CD14-positive monocyte (primary cell): ENCODE measurements at regions not wholly inside any gene's neighbourhood (a gene's known extent, or its start where the extent isn't known, plus 50 kb on each side); places are given as distances from the start of the nearest gene placed in this dataset.

ENCODE experiments used
- DNase-seq, 3 donors: peaks; one replicate each; pipeline ENCODE4 v3.0.0-alpha.2; 2011 to 2022
- H2AFZ ChIP-seq: 2 replicates; pipeline ENCODE4 v1.6.0; 2012; ENCODE audit warnings: mild to moderate bottlenecking, low read depth, low read length, inconsistent platforms; ENCODE audit not compliant: insufficient read depth, poor library complexity, severe bottlenecking
- H3K27ac ChIP-seq, 2 donors: 1 replicate in 1 of 2; 2 replicates in 1 of 2; pipeline ENCODE4 v1.5.1; 2012 to 2013; ENCODE audit warnings: low read length in 2 of 2, control low read depth in 1 of 2, inconsistent platforms in 1 of 2, low read depth in 1 of 2, mild to moderate bottlenecking in 1 of 2
- H3K27me3 ChIP-seq, 2 donors: one replicate each; pipeline versions ENCODE4 v1.6.0 to v1.6.1; 2011 to 2013; ENCODE audit warnings: low read length in 2 of 2; ENCODE audit not compliant: control insufficient read depth in 2 of 2, insufficient read depth in 2 of 2
- H3K36me3 ChIP-seq, 2 donors: replicated peaks in 1 of 2; 1 replicate in 1 of 2; 2 replicates in 1 of 2; pipeline versions ENCODE4 v1.5.1 to v1.6.1; 2012 to 2013; ENCODE audit warnings: low read length in 2 of 2, control low read depth in 1 of 2, inconsistent platforms in 1 of 2, mild to moderate bottlenecking in 1 of 2; ENCODE audit not compliant: insufficient read depth in 2 of 2, control insufficient read depth in 1 of 2
- H3K4me1 ChIP-seq, 2 donors: 1 replicate in 1 of 2; 2 replicates in 1 of 2; pipeline versions ENCODE4 v1.5.1 to v1.6.1; 2012 to 2013; ENCODE audit warnings: low read length in 2 of 2, control low read depth in 1 of 2, inconsistent platforms in 1 of 2, mild to moderate bottlenecking in 1 of 2, moderate library complexity in 1 of 2; ENCODE audit not compliant: insufficient read depth in 2 of 2, control insufficient read depth in 1 of 2
- H3K4me2 ChIP-seq: replicated peaks from 2 replicates; pipeline ENCODE3; 2012; ENCODE audit warnings: low read length, moderate library complexity, mild to moderate bottlenecking; ENCODE audit not compliant: poor library complexity, severe bottlenecking; ENCODE audit errors: extremely low read depth
- H3K4me3 ChIP-seq, 3 experiments: fragments of 200-600 bp in 1 of 3; sonication (generic) in 1 of 3; replicated peaks in 1 of 3; 1 replicate in 2 of 3; 2 replicates in 1 of 3; pipeline ENCODE4 v1.5.1; 2011 to 2013; ENCODE audit warnings: low read length in 3 of 3, mild to moderate bottlenecking in 3 of 3, control low read depth in 2 of 3, low read depth in 2 of 3, inconsistent platforms in 1 of 3, moderate library complexity in 1 of 3
- H3K79me2 ChIP-seq: 2 replicates; pipeline ENCODE4 v1.6.0; 2012; ENCODE audit warnings: mild to moderate bottlenecking, control low read depth, inconsistent platforms, low read length, moderate library complexity; ENCODE audit not compliant: insufficient read depth
- H3K9ac ChIP-seq: 2 replicates; pipeline ENCODE4 v1.6.0; 2017; ENCODE audit warnings: low read length, mild to moderate bottlenecking; ENCODE audit not compliant: insufficient read depth, poor library complexity, severe bottlenecking
- H3K9me3 ChIP-seq, 2 donors: replicated peaks in 1 of 2; 1 replicate in 1 of 2; 2 replicates in 1 of 2; pipeline versions ENCODE4 v1.5.1 to v1.6.1; 2012 to 2013; ENCODE audit warnings: low read length in 2 of 2, control low read depth in 1 of 2; ENCODE audit not compliant: control insufficient read depth in 1 of 2, insufficient read depth in 1 of 2
- H4K20me1 ChIP-seq: 2 replicates; pipeline ENCODE4 v1.6.0; 2012; ENCODE audit warnings: mild to moderate bottlenecking, low read length, control low read depth, moderate library complexity; ENCODE audit not compliant: insufficient read depth
- H3K27ac Mint-ChIP-seq, 7 donors: one replicate each; pipeline ENCODE4 v1.8.0; 2020; ENCODE audit warnings: mild to moderate bottlenecking in 7 of 7, mixed read lengths in 7 of 7, moderate library complexity in 6 of 7, inconsistent platforms in 2 of 7
- H3K27me3 Mint-ChIP-seq, 3 donors: one replicate each; pipeline ENCODE4 v1.8.0; 2021 to 2022; ENCODE audit warnings: low read depth in 3 of 3, mild to moderate bottlenecking in 3 of 3, mixed read lengths in 3 of 3, moderate library complexity in 3 of 3, inconsistent platforms in 1 of 3
- H3K36me3 Mint-ChIP-seq, 2 donors: one replicate each; pipeline ENCODE4 v1.8.0; 2020; ENCODE audit warnings: mixed read lengths in 2 of 2, inconsistent platforms in 1 of 2, mild to moderate bottlenecking in 1 of 2
- H3K4me1 Mint-ChIP-seq: one replicate; pipeline ENCODE4 v1.8.0; 2020; ENCODE audit warnings: mild to moderate bottlenecking, mixed read lengths
- H3K4me3 Mint-ChIP-seq, 2 donors: one replicate each; pipeline ENCODE4 v1.8.0; 2020; ENCODE audit warnings: mild to moderate bottlenecking in 2 of 2, mixed read lengths in 2 of 2, moderate library complexity in 1 of 2
- H3K9me3 Mint-ChIP-seq, 7 donors: one replicate each; pipeline ENCODE4 v1.8.0; 2020 to 2022; ENCODE audit warnings: mixed read lengths in 7 of 7, mild to moderate bottlenecking in 6 of 7, moderate library complexity in 6 of 7, inconsistent platforms in 2 of 7
- WGBS: methylation state at CpG from one replicate; pipeline ENCODE4 v1.1.5; 2013; ENCODE audit warnings: missing lambda C conversion rate; ENCODE audit not compliant: insufficient coverage; 5-methylcytosine and 5-hydroxymethylcytosine counted together
- intact Hi-C, 2 donors: fragments of 100-400 bp; cut with micrococcal nuclease; formaldehyde crosslinking; loops; one replicate each; pipeline versions ENCODE4 v1.15.0 to v1.15.1; 2023
- TF ChIP-seq, protein P1 (sequence below): fragments of 200-600 bp; IDR thresholded peaks from one replicate; pipeline ENCODE4 v1.8.0; 2022; ENCODE audit warnings: antibody characterized with exemption, mild to moderate bottlenecking

- intact Hi-C loops, result no loop called here
- H3K4me3 Mint-ChIP-seq, result no peak overlapping the region
- no peaks in the 10 kb centered on the region for H3K79me2 ChIP-seq
- H3K9me3 ChIP-seq, result peaks cover 0 to 3% of the 10 kb centered on the region in 2 donors
- no peak overlapping the region for H2AFZ ChIP-seq
- H3K36me3 ChIP-seq, result no peaks in the 10 kb centered on the region
- 65% methylated on average over 2 of the region's 5 CpGs for WGBS
- no peak for DNase-seq
- no peak overlapping the region for H3K4me2 ChIP-seq
- no peak overlapping the region for H3K27ac Mint-ChIP-seq
- no peaks in the 10 kb centered on the region for H4K20me1 ChIP-seq
- peaks cover 10 to 15% of the 10 kb centered on the region in 2 donors for H3K27me3 ChIP-seq
- peaks cover 18% of the 10 kb centered on the region for H3K4me1 Mint-ChIP-seq
- H3K4me3 ChIP-seq, result no peak overlapping the region
- TF ChIP-seq, protein P1, sequence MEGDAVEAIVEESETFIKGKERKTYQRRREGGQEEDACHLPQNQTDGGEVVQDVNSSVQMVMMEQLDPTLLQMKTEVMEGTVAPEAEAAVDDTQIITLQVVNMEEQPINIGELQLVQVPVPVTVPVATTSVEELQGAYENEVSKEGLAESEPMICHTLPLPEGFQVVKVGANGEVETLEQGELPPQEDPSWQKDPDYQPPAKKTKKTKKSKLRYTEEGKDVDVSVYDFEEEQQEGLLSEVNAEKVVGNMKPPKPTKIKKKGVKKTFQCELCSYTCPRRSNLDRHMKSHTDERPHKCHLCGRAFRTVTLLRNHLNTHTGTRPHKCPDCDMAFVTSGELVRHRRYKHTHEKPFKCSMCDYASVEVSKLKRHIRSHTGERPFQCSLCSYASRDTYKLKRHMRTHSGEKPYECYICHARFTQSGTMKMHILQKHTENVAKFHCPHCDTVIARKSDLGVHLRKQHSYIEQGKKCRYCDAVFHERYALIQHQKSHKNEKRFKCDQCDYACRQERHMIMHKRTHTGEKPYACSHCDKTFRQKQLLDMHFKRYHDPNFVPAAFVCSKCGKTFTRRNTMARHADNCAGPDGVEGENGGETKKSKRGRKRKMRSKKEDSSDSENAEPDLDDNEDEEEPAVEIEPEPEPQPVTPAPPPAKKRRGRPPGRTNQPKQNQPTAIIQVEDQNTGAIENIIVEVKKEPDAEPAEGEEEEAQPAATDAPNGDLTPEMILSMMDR, result no peak
- peaks cover 4 to 20% (median 15%) of the 10 kb centered on the region in 3 donors for H3K27me3 Mint-ChIP-seq
- H3K36me3 Mint-ChIP-seq, result no peaks in the 10 kb centered on the region
- H3K9ac ChIP-seq, result no peak overlapping the region
- H3K4me1 ChIP-seq, result peaks cover 11 to 18% of the 10 kb centered on the region in 2 donors
- peaks cover 0 to 13% (median 3%) of the 10 kb centered on the region in 7 donors for H3K9me3 Mint-ChIP-seq
- H3K27ac ChIP-seq, result no peak overlapping the region
Measured at GRCh38 chr15:96578393-96578792, 247.9 kb downstream of the NR2F2 start.

GRCh38 chr15:96581371-96581770, 250.9 kb downstream of the NR2F2 start:
- Histone ChIP-seq H4K20me1 (no peaks in the 10 kb centered on the region), H3K27ac (no peak overlapping the region), H3K9me3 (peaks cover 0 to 3% of the 10 kb centered on the region in 2 donors), H3K27me3 (peaks cover 8 to 9% of the 10 kb centered on the region in 2 donors), H3K79me2 (no peaks in the 10 kb centered on the region), H3K4me1 (peaks cover 31 to 35% of the 10 kb centered on the region in 2 donors), H3K4me2 (no peak overlapping the region), H3K36me3 (no peaks in the 10 kb centered on the region), H3K9ac (no peak overlapping the region), H3K4me3 (no peak overlapping the region), H2AFZ (no peak overlapping the region)
- no peak for DNase-seq
- TF ChIP-seq, protein P1, result no peak
- Mint-ChIP-seq H3K27me3 (peaks cover 0 to 15% (median 10%) of the 10 kb centered on the region in 3 donors), H3K9me3 (peaks cover 0 to 13% (median 2%) of the 10 kb centered on the region in 7 donors), H3K27ac (no peak overlapping the region), H3K36me3 (no peaks in the 10 kb centered on the region), H3K4me3 (no peak overlapping the region), H3K4me1 (peaks cover 38% of the 10 kb centered on the region)
- intact Hi-C loops, result no loop called here
- WGBS, result 90% methylated on average over 2 of the region's 11 CpGs
